ENCODE measurements at regions not wholly inside any gene's neighbourhood (a gene's known extent, or its start where the extent isn't known, plus 50 kb on each side); places are given as distances from the start of the nearest gene placed in this dataset.

GRCh38 chr12:91743280-91743679, 402.4 kb downstream of the BTG1 start:
- TF ChIP-seq POLR2A (IDR thresholded peaks at IDR 0.05) (no peak), CTCF (IDR thresholded peaks at IDR 0.05) (no peak)

Data from heart left ventricle (tissue), 13 donors.